HEK293T (cell line): ENCODE measurements at regions not wholly inside any gene's neighbourhood (a gene's known extent, or its start where the extent isn't known, plus 50 kb on each side); places are given as distances from the start of the nearest gene placed in this dataset.

Experiments
- CTCF ChIA-PET: fragments of 350-600 bp; formaldehyde crosslinking; extraction: SDS; loops from one replicate; lab custom pipeline; 2021; ENCODE audit warnings: antibody characterized with exemption, inconsistent platforms; lab: Yijun Ruan, JAX
- POLR2A ChIA-PET: fragments of 350-600 bp; formaldehyde crosslinking; extraction: SDS; loops from one replicate; lab custom pipeline; 2020; ENCODE audit warnings: antibody characterized with exemption, inconsistent platforms; lab: Yijun Ruan, JAX
- DNase-seq: peaks from one replicate; pipeline ENCODE4 v3.0.0; 2012; ENCODE audit warnings: mixed read lengths; ENCODE audit errors: extremely low spot score
- ARNT ChIP-seq: fragments of 450-650 bp; IDR thresholded peaks from 2 replicates; pipeline ENCODE4 v1.6.1; 2017; ENCODE audit warnings: mild to moderate bottlenecking
- BHLHE40 ChIP-seq: fragments of 450-650 bp; IDR thresholded peaks from 2 replicates; pipeline ENCODE4 v1.6.1; 2016; ENCODE audit warnings: mild to moderate bottlenecking, moderate library complexity, borderline replicate concordance
- CTBP1 ChIP-seq: fragments of 450-650 bp; IDR thresholded peaks from 2 replicates; pipeline ENCODE4 v1.6.1; 2016; ENCODE audit warnings: borderline replicate concordance
- ELF4 ChIP-seq: fragments of 450-650 bp; IDR thresholded peaks from 2 replicates; pipeline ENCODE4 v1.6.1; 2017; ENCODE audit warnings: antibody characterized with exemption
- FOXA1 ChIP-seq: fragments of 450-650 bp; IDR thresholded peaks from 2 replicates; pipeline ENCODE4 v1.6.1; 2016; ENCODE audit warnings: mild to moderate bottlenecking
- FOXK2 ChIP-seq: fragments of 450-650 bp; IDR thresholded peaks from 2 replicates; pipeline ENCODE4 v1.6.1; 2016; ENCODE audit warnings: mild to moderate bottlenecking
- FOXM1 ChIP-seq: fragments of 450-650 bp; IDR thresholded peaks from 2 replicates; pipeline ENCODE4 v1.6.1; 2017; ENCODE audit warnings: mild to moderate bottlenecking, borderline replicate concordance
- HDGF ChIP-seq: fragments of 450-650 bp; IDR thresholded peaks from 2 replicates; pipeline ENCODE4 v1.6.1; 2017; ENCODE audit warnings: antibody characterized with exemption, borderline replicate concordance
- L3MBTL2 ChIP-seq: fragments of 450-650 bp; conservative IDR thresholded peaks from 2 replicates; pipeline ENCODE4 v1.6.1; 2016; ENCODE audit warnings: mild to moderate bottlenecking
- LEF1 ChIP-seq: fragments of 450-650 bp; IDR thresholded peaks from 2 replicates; pipeline ENCODE4 v1.6.1; 2017; ENCODE audit warnings: mild to moderate bottlenecking, borderline replicate concordance
- NFRKB ChIP-seq: fragments of 450-650 bp; IDR thresholded peaks from 2 replicates; pipeline ENCODE4 v1.6.1; 2016; ENCODE audit warnings: mild to moderate bottlenecking, moderate library complexity
- SP1 ChIP-seq: fragments of 450-650 bp; IDR thresholded peaks from 2 replicates; pipeline ENCODE4 v1.6.1; 2017
- SUZ12 ChIP-seq: fragments of 450-650 bp; IDR thresholded peaks from 2 replicates; pipeline ENCODE4 v1.6.1; 2016; ENCODE audit warnings: mild to moderate bottlenecking
- TARDBP ChIP-seq: fragments of 450-650 bp; IDR thresholded peaks from 2 replicates; pipeline ENCODE4 v1.6.1; 2016
- ZNF384 ChIP-seq: fragments of 450-650 bp; IDR thresholded peaks from 2 replicates; pipeline ENCODE4 v1.6.1; 2016
- TF ChIP-seq, protein P1 (sequence below): fragments of 450-650 bp; IDR thresholded peaks from 2 replicates; pipeline ENCODE4 v1.6.1; 2016

- TF ChIP-seq L3MBTL2 (no peak), ZNF384 (no peak), BHLHE40 (no peak), TARDBP (no peak), LEF1 (no peak), SP1 (no peak), FOXK2 (no peak)
- DNase-seq = no peak
- ChIA-PET POLR2A (no interaction called here), CTCF (no interaction called here)
Observed at GRCh38 chr2:198905881-198906612, 551.7 kb downstream of the SATB2 start.

- TF ChIP-seq L3MBTL2 = no peak
- TF ChIP-seq BHLHE40 = no peak
- TF ChIP-seq, protein P1, sequence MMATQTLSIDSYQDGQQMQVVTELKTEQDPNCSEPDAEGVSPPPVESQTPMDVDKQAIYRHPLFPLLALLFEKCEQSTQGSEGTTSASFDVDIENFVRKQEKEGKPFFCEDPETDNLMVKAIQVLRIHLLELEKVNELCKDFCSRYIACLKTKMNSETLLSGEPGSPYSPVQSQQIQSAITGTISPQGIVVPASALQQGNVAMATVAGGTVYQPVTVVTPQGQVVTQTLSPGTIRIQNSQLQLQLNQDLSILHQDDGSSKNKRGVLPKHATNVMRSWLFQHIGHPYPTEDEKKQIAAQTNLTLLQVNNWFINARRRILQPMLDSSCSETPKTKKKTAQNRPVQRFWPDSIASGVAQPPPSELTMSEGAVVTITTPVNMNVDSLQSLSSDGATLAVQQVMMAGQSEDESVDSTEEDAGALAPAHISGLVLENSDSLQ = no peak
- no peak for TF ChIP-seq SP1
- TF ChIP-seq HDGF = no peak
- no peak for TF ChIP-seq ELF4
- TF ChIP-seq FOXK2 = no peak
- TF ChIP-seq ARNT = no peak
- TF ChIP-seq LEF1 = no peak
- TF ChIP-seq FOXM1 = no peak
- TF ChIP-seq TARDBP = no peak
- CTCF ChIA-PET = no interaction called here
- DNase-seq = no peak
- POLR2A ChIA-PET = no interaction called here
Observed at GRCh38 chr2:198901894-198902293, 555.8 kb downstream of the SATB2 start.

- ChIA-PET POLR2A (no interaction called here), CTCF (no interaction called here)
- TF ChIP-seq NFRKB (no peak), HDGF (no peak), BHLHE40 (no peak), FOXM1 (no peak), CTBP1 (no peak), SUZ12 (no peak), FOXA1 (no peak), L3MBTL2 (no peak), LEF1 (no peak), ARNT (no peak)
Observed at GRCh38 chr2:198900141-198900540, 557.6 kb downstream of the SATB2 start.

GRCh38 chr2:198890490-198890889 is 567.2 kb downstream of the SATB2 start:
- TF ChIP-seq TARDBP (no peak), ARNT (no peak), NFRKB (no peak), SUZ12 (no peak), FOXK2 (no peak), HDGF (no peak), FOXM1 (no peak), ZNF384 (no peak), FOXA1 (no peak), ELF4 (no peak), SP1 (no peak), CTBP1 (no peak), L3MBTL2 (no peak), BHLHE40 (no peak), LEF1 (no peak)
- TF ChIP-seq, protein P1 = no peak
- CTCF ChIA-PET = no interaction called here
- DNase-seq = no peak
- POLR2A ChIA-PET = no interaction called here

More at GRCh38 chr2:198900141-198900540, 557.6 kb downstream of the SATB2 start:
- no peak for DNase-seq

DNA sequence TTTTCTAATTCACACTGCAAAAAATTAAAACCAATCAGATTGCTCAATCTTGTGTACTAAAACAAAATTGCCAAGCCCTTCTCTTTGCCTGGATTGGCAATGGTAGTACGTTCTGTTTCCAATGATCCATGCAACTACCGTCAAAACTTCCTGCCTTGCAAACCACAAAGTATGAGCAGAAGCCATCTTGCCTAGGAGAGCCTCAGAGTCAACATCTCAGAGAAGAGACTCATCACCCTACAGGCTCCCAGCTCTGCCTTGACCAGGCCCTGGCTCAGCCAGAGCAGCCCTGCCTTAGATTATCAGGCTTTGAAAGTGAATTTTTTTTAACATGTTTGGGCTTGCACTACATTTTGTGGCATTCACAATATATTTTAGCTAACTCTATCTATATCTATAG is 574.1 kb downstream of the SATB2 start:
- POLR2A ChIA-PET = no interaction called here
- no peak for DNase-seq
- TF ChIP-seq L3MBTL2 (no peak), LEF1 (no peak), FOXA1 (no peak)
- CTCF ChIA-PET = no interaction called here

- no peak for DNase-seq
- ChIA-PET POLR2A (no interaction called here), CTCF (no interaction called here)
- TF ChIP-seq TARDBP (no peak), L3MBTL2 (no peak), FOXA1 (no peak), SUZ12 (no peak), ELF4 (no peak), BHLHE40 (no peak), FOXK2 (no peak), LEF1 (no peak), ARNT (no peak)
- TF ChIP-seq, protein P1 = no peak
Observed at GRCh38 chr2:198880986-198881385, 576.8 kb downstream of the SATB2 start.

DNA sequence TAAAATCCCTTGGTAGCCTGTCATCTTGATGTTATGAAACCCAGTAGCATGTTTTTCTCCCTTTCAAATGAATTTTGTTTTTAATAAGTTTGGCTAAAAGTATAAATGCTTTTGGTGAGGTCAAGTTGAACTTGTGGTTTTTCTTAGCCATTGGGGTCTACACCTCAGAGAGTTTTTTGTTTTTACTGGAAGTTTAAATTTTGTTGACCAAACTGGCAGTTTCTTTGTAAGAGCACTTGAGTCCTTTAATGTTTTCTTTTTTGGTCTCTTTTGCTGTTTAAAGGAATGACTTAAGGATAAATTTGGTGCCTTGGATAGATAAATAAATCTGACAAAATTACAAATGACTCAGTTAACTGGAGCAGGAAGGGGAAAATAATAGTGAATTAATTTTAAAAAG is 577.3 kb downstream of the SATB2 start:
- no peak for DNase-seq
- POLR2A ChIA-PET = no interaction called here
- CTCF ChIA-PET = no interaction called here
- TF ChIP-seq SUZ12 (no peak), ELF4 (no peak), ARNT (no peak), CTBP1 (no peak), NFRKB (no peak), SP1 (no peak), ZNF384 (no peak), HDGF (no peak), LEF1 (no peak), L3MBTL2 (no peak), FOXM1 (no peak), BHLHE40 (no peak), FOXA1 (no peak)
- TF ChIP-seq, protein P1 = no peak
